WERI-Rb-1 (cell line): ENCODE measurements at regions not wholly inside any gene's neighbourhood (a gene's known extent, or its start where the extent isn't known, plus 50 kb on each side); places are given as distances from the start of the nearest gene placed in this dataset.

Experiments
- DNase-seq: peaks from one replicate; pipeline ENCODE4 v3.0.0-alpha.2; 2020
- H3K27ac ChIP-seq: fragments of 250-450 bp; sonication (Bioruptor Pico); 2 replicates; pipeline ENCODE4 v1.5.1; 2020; ENCODE audit warnings: mild to moderate bottlenecking, moderate library complexity
- H3K27me3 ChIP-seq: fragments of 250-450 bp; sonication (Bioruptor Pico); 2 replicates; pipeline ENCODE4 v1.5.1; 2021; ENCODE audit warnings: mild to moderate bottlenecking, low read depth, moderate library complexity; ENCODE audit not compliant: insufficient read depth, severe bottlenecking
- H3K36me3 ChIP-seq: fragments of 250-450 bp; sonication (Bioruptor Pico); 2 replicates; pipeline ENCODE4 v1.5.1; 2020; ENCODE audit warnings: mild to moderate bottlenecking, moderate library complexity
- H3K4me3 ChIP-seq: 2 replicates; pipeline ENCODE4 v1.5.1; 2011; ENCODE audit warnings: low read depth, mild to moderate bottlenecking, control low read depth, low read length
- H3K9me3 ChIP-seq: fragments of 250-450 bp; sonication (Bioruptor Pico); 2 replicates; pipeline ENCODE4 v1.5.1; 2021; ENCODE audit warnings: mild to moderate bottlenecking, moderate library complexity; ENCODE audit not compliant: severe bottlenecking
- TF ChIP-seq, protein P1 (sequence below): IDR thresholded peaks from 2 replicates; pipeline ENCODE4 v1.5.1; 2011; ENCODE audit warnings: low read depth, mild to moderate bottlenecking, control low read depth, inconsistent platforms, low read length

DNA sequence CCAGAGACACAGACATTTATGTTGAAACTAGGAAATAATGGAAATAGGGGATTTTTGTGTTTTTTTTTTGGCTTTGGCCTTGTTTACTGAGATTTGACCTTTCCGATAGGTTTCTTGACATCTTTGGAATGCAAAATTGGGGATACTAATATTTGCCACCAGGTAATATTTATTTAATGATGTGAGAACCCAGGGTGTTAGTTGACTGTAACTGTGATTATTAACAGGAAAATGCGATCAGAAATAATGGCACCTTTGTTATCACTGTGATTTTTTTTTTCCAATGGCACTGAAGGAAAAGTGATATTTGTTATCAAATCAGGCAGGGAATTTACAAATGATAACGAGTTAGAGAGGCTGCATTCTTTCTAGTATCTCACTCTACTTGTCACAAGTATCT lies 330.5 kb downstream of the SOX4 start:
- TF ChIP-seq, protein P1, sequence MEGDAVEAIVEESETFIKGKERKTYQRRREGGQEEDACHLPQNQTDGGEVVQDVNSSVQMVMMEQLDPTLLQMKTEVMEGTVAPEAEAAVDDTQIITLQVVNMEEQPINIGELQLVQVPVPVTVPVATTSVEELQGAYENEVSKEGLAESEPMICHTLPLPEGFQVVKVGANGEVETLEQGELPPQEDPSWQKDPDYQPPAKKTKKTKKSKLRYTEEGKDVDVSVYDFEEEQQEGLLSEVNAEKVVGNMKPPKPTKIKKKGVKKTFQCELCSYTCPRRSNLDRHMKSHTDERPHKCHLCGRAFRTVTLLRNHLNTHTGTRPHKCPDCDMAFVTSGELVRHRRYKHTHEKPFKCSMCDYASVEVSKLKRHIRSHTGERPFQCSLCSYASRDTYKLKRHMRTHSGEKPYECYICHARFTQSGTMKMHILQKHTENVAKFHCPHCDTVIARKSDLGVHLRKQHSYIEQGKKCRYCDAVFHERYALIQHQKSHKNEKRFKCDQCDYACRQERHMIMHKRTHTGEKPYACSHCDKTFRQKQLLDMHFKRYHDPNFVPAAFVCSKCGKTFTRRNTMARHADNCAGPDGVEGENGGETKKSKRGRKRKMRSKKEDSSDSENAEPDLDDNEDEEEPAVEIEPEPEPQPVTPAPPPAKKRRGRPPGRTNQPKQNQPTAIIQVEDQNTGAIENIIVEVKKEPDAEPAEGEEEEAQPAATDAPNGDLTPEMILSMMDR: no peak
- Histone ChIP-seq H3K27me3 (no peaks in the 10 kb centered on the region), H3K27ac (no peak overlapping the region), H3K9me3 (no peaks in the 10 kb centered on the region), H3K4me3 (no peak overlapping the region), H3K36me3 (no peaks in the 10 kb centered on the region)
- no peak for DNase-seq

DNA sequence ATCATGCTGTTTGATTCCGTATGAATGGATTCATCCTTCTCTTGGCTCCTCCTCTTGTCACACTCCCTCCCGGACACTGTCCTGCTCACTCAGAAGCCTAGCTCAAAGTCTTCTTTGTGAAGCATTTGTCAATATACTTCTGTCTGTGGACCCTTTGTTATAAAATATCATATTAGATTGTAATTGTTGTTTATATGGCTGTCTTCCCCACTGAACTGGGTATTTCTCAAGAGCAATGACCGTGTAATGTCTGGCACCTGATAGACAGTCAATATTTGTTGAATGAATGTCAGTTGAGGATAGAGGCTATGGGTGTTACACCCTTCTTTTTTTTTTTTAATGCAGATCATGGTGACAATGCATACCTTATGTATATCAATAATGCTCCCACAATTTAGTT lies 335.3 kb downstream of the SOX4 start:
- Histone ChIP-seq H3K4me3 (no peak overlapping the region), H3K27me3 (no peaks in the 10 kb centered on the region), H3K36me3 (no peaks in the 10 kb centered on the region), H3K9me3 (no peaks in the 10 kb centered on the region), H3K27ac (no peak overlapping the region)
- TF ChIP-seq, protein P1: no peak
- no peak for DNase-seq

DNA sequence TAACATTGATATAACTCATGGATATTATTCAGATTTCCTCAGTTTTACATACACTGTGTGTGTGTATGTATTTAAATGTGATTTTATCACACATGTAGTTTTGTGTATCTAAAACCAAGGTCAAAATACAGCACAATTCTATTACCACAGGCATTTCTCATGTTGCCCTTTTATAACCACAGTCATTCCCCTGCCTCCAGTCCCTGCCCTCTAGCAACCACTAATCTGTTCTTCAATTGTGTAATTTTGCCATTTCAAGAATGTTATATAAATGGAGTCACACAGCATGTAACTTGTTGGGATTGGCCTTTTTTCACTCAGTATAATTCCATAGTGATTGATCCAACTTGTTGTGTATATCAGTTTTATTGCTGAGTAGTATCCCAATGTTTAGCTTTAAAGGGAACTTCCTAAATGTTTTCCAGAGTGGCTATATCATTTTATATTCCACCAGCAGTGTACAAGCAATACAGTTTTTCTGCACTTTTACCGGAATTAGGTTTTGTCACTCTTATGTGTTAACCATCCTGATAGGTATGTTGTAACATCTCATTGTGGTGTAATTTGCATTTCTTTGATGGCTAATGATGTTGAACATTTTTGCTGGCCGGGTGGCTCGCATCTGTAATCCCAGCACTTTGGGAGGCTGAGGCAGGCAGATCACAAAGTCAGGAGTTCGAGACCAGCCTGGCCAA lies 338.2 kb downstream of the SOX4 start:
- H3K27ac ChIP-seq: no peak overlapping the region
- no peaks in the 10 kb centered on the region for H3K9me3 ChIP-seq
- H3K27me3 ChIP-seq: no peaks in the 10 kb centered on the region
- DNase-seq: no peak
- TF ChIP-seq, protein P1: no peak
- no peaks in the 10 kb centered on the region for H3K36me3 ChIP-seq
- H3K4me3 ChIP-seq: no peak overlapping the region

DNA sequence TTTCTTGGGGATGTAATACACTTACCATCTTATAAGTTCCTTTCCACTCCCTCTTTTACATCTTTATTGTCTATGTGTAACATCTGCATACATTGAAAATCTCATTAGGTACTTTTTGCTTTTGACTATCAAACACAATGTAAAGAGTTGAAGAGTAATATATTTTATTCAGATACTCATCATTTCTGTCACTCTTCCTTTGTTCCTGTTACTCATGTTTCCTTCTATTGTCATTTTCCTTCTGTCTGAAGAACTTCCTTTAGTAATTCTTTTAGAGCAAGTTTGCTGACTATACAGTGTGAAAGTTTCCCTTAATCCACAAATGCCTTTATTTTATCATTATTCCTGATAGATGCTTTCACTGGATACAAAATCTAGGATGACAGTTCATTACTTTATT lies 339.8 kb downstream of the SOX4 start:
- H3K36me3 ChIP-seq: no peaks in the 10 kb centered on the region
- TF ChIP-seq, protein P1: no peak
- H3K27ac ChIP-seq: no peak overlapping the region
- no peaks in the 10 kb centered on the region for H3K9me3 ChIP-seq
- H3K4me3 ChIP-seq: no peak overlapping the region
- DNase-seq: no peak
- no peaks in the 10 kb centered on the region for H3K27me3 ChIP-seq

DNA sequence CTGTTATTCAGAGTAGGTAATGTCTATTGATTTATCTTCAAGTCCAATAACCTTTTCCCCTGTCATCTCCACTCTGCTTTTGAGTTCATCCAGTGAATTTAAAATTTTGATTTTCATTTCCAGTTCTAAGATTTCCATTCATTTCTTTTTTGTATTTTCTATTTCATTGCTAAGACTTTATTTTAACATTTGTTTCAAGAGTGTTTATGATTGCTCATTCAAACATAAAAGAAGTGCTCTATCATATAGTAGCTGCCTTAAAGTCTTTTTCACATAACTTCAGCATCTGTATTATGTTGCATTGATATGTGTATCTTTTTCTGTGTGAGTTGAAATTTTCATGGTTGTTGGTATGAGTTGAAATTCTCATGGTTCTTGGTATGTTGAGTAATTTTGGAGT lies 341.6 kb downstream of the SOX4 start:
- no peaks in the 10 kb centered on the region for H3K36me3 ChIP-seq
- no peak for DNase-seq
- H3K9me3 ChIP-seq: no peaks in the 10 kb centered on the region
- TF ChIP-seq, protein P1: no peak
- H3K27me3 ChIP-seq: no peaks in the 10 kb centered on the region
- no peak overlapping the region for H3K27ac ChIP-seq
- H3K4me3 ChIP-seq: no peak overlapping the region

DNA sequence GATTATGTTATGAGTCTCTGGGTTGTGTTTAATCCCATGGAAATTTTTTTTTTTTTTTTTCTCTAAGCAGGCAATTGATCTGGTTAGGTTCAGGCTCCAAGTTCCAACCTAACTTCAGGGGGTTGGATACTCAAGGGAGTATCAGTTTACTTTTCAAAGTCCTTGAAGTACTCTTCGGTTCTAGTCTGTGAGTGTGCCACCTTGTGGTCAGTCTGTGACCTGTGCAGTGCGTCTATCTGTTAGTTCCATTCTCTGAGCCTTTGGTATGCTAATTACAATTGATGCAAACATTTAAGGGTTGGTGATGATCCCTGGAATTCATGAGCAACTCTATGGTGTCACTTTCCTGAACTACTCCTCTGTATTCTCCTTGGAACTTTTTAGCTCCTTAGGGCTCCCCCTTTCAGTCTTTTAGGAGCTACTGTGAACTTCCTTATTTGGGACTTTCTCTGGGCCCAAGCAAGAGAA lies 342.0 kb downstream of the SOX4 start:
- Histone ChIP-seq H3K36me3 (no peaks in the 10 kb centered on the region), H3K27ac (no peak overlapping the region), H3K9me3 (no peaks in the 10 kb centered on the region), H3K27me3 (no peaks in the 10 kb centered on the region), H3K4me3 (no peak overlapping the region)
- TF ChIP-seq, protein P1: peak; percentile 81
- peak; percentile 70 for DNase-seq
